ENCODE measurements at regions not wholly inside any gene's neighbourhood (a gene's known extent, or its start where the extent isn't known, plus 50 kb on each side); places are given as distances from the start of the nearest gene placed in this dataset.

DNA sequence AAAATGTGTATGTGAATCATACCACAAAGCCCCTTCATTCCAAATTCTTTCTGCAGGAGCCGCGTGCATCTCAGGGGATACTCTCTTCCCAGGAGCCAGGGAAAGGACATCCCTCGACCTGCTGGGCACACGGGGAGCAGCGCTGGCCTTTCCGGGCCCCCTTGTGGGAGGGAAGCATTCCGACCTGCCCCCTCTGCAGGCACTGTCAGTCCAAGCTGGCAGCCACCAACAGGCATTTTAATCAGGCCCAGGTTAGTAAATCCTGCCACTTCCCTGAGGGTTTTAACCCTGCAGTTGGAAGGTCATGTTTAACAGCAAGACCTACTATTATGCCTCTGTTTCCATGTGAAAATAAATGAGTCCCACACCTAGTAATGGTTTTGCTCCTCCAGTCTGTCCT is 391.5 kb downstream of the SHANK2 start:
- DNase-seq = no peak
- H3K4me3 ChIP-seq = no peak overlapping the region
- no peak for TF ChIP-seq POLR2A (IDR thresholded peaks at IDR 0.05)
- TF ChIP-seq, protein P1, sequence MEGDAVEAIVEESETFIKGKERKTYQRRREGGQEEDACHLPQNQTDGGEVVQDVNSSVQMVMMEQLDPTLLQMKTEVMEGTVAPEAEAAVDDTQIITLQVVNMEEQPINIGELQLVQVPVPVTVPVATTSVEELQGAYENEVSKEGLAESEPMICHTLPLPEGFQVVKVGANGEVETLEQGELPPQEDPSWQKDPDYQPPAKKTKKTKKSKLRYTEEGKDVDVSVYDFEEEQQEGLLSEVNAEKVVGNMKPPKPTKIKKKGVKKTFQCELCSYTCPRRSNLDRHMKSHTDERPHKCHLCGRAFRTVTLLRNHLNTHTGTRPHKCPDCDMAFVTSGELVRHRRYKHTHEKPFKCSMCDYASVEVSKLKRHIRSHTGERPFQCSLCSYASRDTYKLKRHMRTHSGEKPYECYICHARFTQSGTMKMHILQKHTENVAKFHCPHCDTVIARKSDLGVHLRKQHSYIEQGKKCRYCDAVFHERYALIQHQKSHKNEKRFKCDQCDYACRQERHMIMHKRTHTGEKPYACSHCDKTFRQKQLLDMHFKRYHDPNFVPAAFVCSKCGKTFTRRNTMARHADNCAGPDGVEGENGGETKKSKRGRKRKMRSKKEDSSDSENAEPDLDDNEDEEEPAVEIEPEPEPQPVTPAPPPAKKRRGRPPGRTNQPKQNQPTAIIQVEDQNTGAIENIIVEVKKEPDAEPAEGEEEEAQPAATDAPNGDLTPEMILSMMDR (IDR thresholded peaks at IDR 0.05) = no peak
- H3K27ac ChIP-seq = no peak overlapping the region
- no peaks in the 10 kb centered on the region for H3K27me3 ChIP-seq
- H3K4me1 ChIP-seq = no peaks in the 10 kb centered on the region
- H3K36me3 ChIP-seq = no peaks in the 10 kb centered on the region
- no peaks in the 10 kb centered on the region for H3K9me3 ChIP-seq

DNA sequence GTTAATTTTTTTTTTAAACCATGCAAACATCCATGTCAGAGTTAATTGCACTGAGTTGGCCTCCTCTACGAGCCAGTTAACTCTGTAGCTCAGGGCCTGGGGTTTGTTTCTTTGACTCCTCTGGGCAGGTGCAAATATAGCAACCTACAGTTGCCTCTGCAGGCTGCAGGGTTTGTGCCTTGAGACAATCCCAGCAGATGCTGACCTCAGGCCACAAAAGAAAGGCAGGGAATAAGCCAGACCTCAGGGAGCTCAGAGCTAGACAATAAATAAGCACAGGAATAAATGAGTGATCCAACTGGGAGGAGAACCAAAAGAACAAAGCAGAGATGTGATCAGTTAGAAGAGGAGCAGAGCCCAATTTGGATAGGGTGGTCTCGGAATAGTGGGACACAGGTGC is 390.8 kb downstream of the SHANK2 start:
- no peak for TF ChIP-seq POLR2A (IDR thresholded peaks at IDR 0.05)
- TF ChIP-seq, protein P1 (IDR thresholded peaks at IDR 0.05) = no peak
- no peaks in the 10 kb centered on the region for H3K4me1 ChIP-seq
- no peak for DNase-seq
- H3K27ac ChIP-seq = no peak overlapping the region
- no peaks in the 10 kb centered on the region for H3K27me3 ChIP-seq
- no peaks in the 10 kb centered on the region for H3K36me3 ChIP-seq
- no peak overlapping the region for H3K4me3 ChIP-seq
- no peaks in the 10 kb centered on the region for H3K9me3 ChIP-seq

DNA sequence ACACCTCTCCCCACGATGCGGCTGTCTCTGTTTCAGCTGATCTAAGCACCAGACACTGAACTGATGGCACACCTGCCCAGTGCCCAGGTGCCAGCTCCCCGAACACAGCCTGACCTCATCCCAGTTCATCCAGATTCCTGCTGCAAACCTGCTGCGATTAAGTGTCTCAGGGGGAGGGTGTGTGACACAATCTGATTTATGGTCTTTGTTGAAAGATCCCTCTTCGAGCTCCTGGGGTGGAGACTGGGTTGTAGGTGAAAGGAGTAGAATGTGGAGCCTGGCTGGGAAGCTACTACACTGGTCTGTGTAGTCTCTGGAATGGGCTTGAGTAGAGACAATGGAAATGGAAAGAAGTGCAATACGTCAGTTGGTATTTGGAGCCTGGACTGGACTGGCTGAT is 390.3 kb downstream of the SHANK2 start:
- Histone ChIP-seq H3K4me1 (no peaks in the 10 kb centered on the region), H3K27ac (no peak overlapping the region), H3K27me3 (no peaks in the 10 kb centered on the region), H3K9me3 (no peaks in the 10 kb centered on the region), H3K4me3 (no peak overlapping the region), H3K36me3 (no peaks in the 10 kb centered on the region)
- TF ChIP-seq POLR2A (IDR thresholded peaks at IDR 0.05) = no peak
- TF ChIP-seq, protein P1 (IDR thresholded peaks at IDR 0.05) = no peak
- no peak for DNase-seq

DNA sequence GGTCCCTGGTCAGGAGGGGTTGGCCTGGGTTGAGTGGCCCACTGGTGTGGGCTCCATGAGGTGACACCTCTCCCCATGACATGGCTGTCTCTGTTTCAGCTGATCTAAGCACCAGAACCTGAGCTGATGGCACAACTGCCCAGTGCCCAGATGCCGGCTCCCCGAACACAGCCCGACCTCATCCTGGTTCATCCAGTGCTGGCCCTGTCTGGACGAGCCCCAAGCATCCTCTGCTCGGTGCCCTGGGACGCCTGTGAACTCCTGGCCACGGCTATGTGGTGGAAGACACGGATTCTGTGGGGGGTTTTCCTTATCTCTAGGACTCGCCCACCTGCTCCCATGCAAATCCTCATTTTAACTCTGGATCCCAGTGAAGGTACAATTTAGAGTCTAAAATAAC is 389.2 kb downstream of the SHANK2 start:
- DNase-seq = no peak
- Histone ChIP-seq H3K27ac (no peak overlapping the region), H3K4me1 (no peaks in the 10 kb centered on the region), H3K27me3 (no peaks in the 10 kb centered on the region), H3K36me3 (no peaks in the 10 kb centered on the region), H3K4me3 (no peak overlapping the region), H3K9me3 (no peaks in the 10 kb centered on the region)
- TF ChIP-seq, protein P1 (IDR thresholded peaks at IDR 0.05) = no peak
- TF ChIP-seq POLR2A (IDR thresholded peaks at IDR 0.05) = no peak

DNA sequence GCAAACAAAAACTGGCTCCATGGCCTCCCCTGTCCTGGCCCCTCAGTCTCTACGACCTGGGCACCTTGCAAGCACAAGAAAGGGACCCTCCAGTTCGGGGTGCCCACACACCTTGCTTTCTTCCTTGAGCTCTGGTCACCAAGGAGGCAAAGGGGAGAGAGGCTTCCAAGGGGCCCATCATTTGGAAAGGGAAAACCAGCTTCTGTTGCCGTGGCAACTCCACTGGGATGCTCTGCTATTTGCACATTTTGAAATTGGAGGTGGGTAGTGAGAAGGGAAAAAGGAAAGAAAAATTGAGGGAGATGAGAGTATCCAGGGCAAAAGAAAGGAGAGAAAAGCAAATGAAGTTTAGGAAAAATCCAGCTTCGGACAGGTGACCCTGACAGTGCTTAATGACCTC is 388.4 kb downstream of the SHANK2 start:
- H3K9me3 ChIP-seq = no peaks in the 10 kb centered on the region
- TF ChIP-seq, protein P1 (IDR thresholded peaks at IDR 0.05) = no peak
- TF ChIP-seq POLR2A (IDR thresholded peaks at IDR 0.05) = no peak
- no peak overlapping the region for H3K27ac ChIP-seq
- no peaks in the 10 kb centered on the region for H3K27me3 ChIP-seq
- H3K4me1 ChIP-seq = no peaks in the 10 kb centered on the region
- no peak for DNase-seq
- no peaks in the 10 kb centered on the region for H3K36me3 ChIP-seq
- H3K4me3 ChIP-seq = no peak overlapping the region

DNA sequence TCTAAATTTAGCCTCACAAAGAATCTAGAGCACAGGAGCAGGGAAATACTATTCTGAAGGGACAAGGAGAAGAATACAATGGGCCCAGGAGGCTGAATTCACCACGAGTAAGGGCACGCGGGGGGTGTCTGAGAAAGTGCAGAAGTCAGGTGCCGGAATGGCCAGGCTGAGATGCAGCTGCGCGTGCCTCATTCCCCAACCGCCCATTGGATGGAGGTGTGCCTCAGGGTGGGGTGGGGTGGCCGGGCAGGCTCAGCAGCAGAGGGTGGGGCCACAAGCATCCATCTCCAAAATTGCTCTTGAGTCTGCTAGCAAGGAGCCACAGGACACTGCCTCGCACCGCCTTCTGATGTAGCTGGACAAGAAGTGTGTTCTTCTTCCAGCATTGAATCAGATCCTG is 387.0 kb downstream of the SHANK2 start:
- Histone ChIP-seq H3K4me1 (no peaks in the 10 kb centered on the region), H3K9me3 (no peaks in the 10 kb centered on the region), H3K27ac (no peak overlapping the region), H3K4me3 (no peak overlapping the region), H3K27me3 (no peaks in the 10 kb centered on the region), H3K36me3 (no peaks in the 10 kb centered on the region)
- DNase-seq = no peak
- TF ChIP-seq POLR2A (IDR thresholded peaks at IDR 0.05) = no peak
- TF ChIP-seq, protein P1 (IDR thresholded peaks at IDR 0.05) = no peak
